Thoracic aorta (tissue), 2 donors: ENCODE measurements at regions not wholly inside any gene's neighbourhood (a gene's known extent, or its start where the extent isn't known, plus 50 kb on each side); places are given as distances from the start of the nearest gene placed in this dataset.
"Not testable (repeated sequence)": the region's sequence is repeated elsewhere in the genome, so short reads cannot be mapped to it uniquely, and the experiment has no call there.

ENCODE experiments used
- ATAC-seq: fragments of 150-250 bp; one replicate; pipeline ENCODE4 v1.8.0; 2017; ENCODE audit warnings: low read depth; ENCODE audit not compliant: insufficient number of reproducible peaks, low FRiP score
- DNase-seq: peaks from one replicate; pipeline ENCODE4 v3.0.0-alpha.2; 2020; ENCODE audit warnings: low spot score
- H3K27ac ChIP-seq, 2 donors: fragments of 200-600 bp; sonication (generic); 1 replicate in 1 of 2; 2 replicates in 1 of 2; pipeline ENCODE4 v1.5.1; 2016; ENCODE audit warnings: mild to moderate bottlenecking in 2 of 2, moderate library complexity in 2 of 2
- H3K27me3 ChIP-seq: fragments of 200-600 bp; sonication (generic); replicated peaks from 2 replicates; pipeline ENCODE4 v1.6.0; 2016; ENCODE audit warnings: mild to moderate bottlenecking; ENCODE audit not compliant: insufficient read depth
- H3K36me3 ChIP-seq: fragments of 200-600 bp; sonication (generic); one replicate; pipeline ENCODE4 v1.5.1; 2016
- H3K4me1 ChIP-seq, 2 donors: fragments of 200-600 bp; sonication (generic); 1 replicate in 1 of 2; 2 replicates in 1 of 2; pipeline versions ENCODE4 v1.5.1 to v1.6.0; 2016; ENCODE audit warnings: low read depth in 2 of 2, mild to moderate bottlenecking in 1 of 2; ENCODE audit not compliant: control insufficient read depth in 1 of 2
- H3K4me3 ChIP-seq: fragments of 200-600 bp; sonication (generic); 2 replicates; pipeline ENCODE4 v1.5.1; 2016; ENCODE audit warnings: mild to moderate bottlenecking
- H3K9me3 ChIP-seq: fragments of 200-600 bp; sonication (generic); 2 replicates; pipeline ENCODE4 v1.5.1; 2016
- CTCF ChIP-seq: fragments of 200-600 bp; sonication (generic); IDR thresholded peaks from one replicate; pipeline ENCODE4 v1.5.1; 2019; ENCODE audit warnings: antibody characterized with exemption

GRCh38 chr3:27614592-27614991 lies 107.5 kb downstream of the EOMES start:
- TF ChIP-seq CTCF, result no peak
- H3K4me1 ChIP-seq, result peaks cover 2 to 16% of the 10 kb centered on the region in 2 donors
- H3K9me3 ChIP-seq, result peaks cover 7% of the 10 kb centered on the region
- peak overlapping the region; percentile 21 to 76 for H3K27ac ChIP-seq
- DNase-seq (no peak), ATAC-seq (no peak)
- H3K36me3 ChIP-seq, result no peaks in the 10 kb centered on the region
- no peak overlapping the region for H3K4me3 ChIP-seq
- no peaks in the 10 kb centered on the region for H3K27me3 ChIP-seq

- Histone ChIP-seq H3K36me3 (no peaks in the 10 kb centered on the region), H3K9me3 (peaks cover 7% of the 10 kb centered on the region), H3K4me1 (peaks cover 2 to 16% of the 10 kb centered on the region in 2 donors), H3K4me3 (peak overlapping the region; percentile 13), H3K27me3 (no peaks in the 10 kb centered on the region), H3K27ac (peak overlapping the region; percentile 29 to 76)
- DNase-seq, result no peak
- TF ChIP-seq CTCF, result no peak
- ATAC-seq, result no peak
Observed at GRCh38 chr3:27613846-27614500, 108.2 kb downstream of the EOMES start.

- Histone ChIP-seq H3K9me3 (peaks cover 7% of the 10 kb centered on the region), H3K27me3 (no peaks in the 10 kb centered on the region), H3K4me3 (no peak overlapping the region), H3K4me1 (peaks cover under 1 to 15% of the 10 kb centered on the region in 2 donors), H3K27ac (no peak overlapping the region), H3K36me3 (no peaks in the 10 kb centered on the region)
- ATAC-seq, result no peak
- DNase-seq, result no peak
- no peak for TF ChIP-seq CTCF
Observed at GRCh38 chr3:27610800-27611525, 111.2 kb downstream of the EOMES start.

- Histone ChIP-seq H3K27ac (no peak overlapping the region), H3K27me3 (no peaks in the 10 kb centered on the region), H3K4me1 (no peaks in the 10 kb centered on the region), H3K4me3 (no peak overlapping the region), H3K36me3 (no peaks in the 10 kb centered on the region), H3K9me3 (no peaks in the 10 kb centered on the region)
- no peak for DNase-seq
- ATAC-seq, result no peak
- TF ChIP-seq CTCF, result no peak
Observed at GRCh38 chr3:27607370-27607769, 114.8 kb downstream of the EOMES start.

- H3K27me3 ChIP-seq, result no peaks in the 10 kb centered on the region
- TF ChIP-seq CTCF, result no peak
- H3K36me3 ChIP-seq, result no peaks in the 10 kb centered on the region
- no peak overlapping the region for H3K4me3 ChIP-seq
- no peak for ATAC-seq
- no peaks in the 10 kb centered on the region for H3K4me1 ChIP-seq
- no peak overlapping the region for H3K27ac ChIP-seq
- H3K9me3 ChIP-seq, result no peaks in the 10 kb centered on the region
- DNase-seq, result no peak
Observed at GRCh38 chr3:27606537-27606936, 115.6 kb downstream of the EOMES start.

- ATAC-seq, H3K27me3 ChIP-seq, H3K4me3 ChIP-seq, H3K36me3 ChIP-seq, H3K9me3 ChIP-seq, DNase-seq, H3K27ac ChIP-seq: not testable (repeated sequence)
- peaks cover 6 to 10% of the 10 kb centered on the region in 2 donors for H3K4me1 ChIP-seq
Observed at GRCh38 chr3:27601311-27601710, 117.1 kb upstream of the SLC4A7 start.

GRCh38 chr3:27599741-27600140 lies 115.6 kb upstream of the SLC4A7 start:
- H3K4me3 ChIP-seq, DNase-seq, ATAC-seq, H3K9me3 ChIP-seq, H3K36me3 ChIP-seq, H3K27me3 ChIP-seq, H3K27ac ChIP-seq: not testable (repeated sequence)
- peaks cover 9 to 16% of the 10 kb centered on the region in 2 donors for H3K4me1 ChIP-seq
